ENCODE measurements at regions not wholly inside any gene's neighbourhood (a gene's known extent, or its start where the extent isn't known, plus 50 kb on each side); places are given as distances from the start of the nearest gene placed in this dataset.

DNA sequence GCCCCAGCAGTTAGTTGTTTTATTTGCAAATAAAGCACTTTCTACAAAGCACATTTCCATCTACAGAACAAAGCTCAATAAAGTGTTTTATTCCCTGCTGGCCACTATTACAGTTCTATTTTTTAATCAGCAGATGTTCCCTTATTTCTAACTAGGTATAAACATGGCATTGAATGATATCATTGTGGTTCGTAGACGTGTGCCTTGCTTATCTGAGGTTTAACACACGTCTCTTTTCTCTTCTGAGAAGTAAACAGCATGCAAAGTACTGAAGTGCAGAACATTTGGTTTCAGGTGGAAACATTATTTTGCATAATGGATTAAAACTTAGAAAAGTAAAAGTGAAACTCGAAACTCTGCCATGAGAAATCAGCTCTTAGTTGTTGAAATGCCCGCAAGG is 1989.3 kb upstream of the WWC1 start:
- TF ChIP-seq POLR2A (IDR thresholded peaks at IDR 0.05) (no peak), CTCF (IDR thresholded peaks at IDR 0.05 in 8 of 11, conservative IDR thresholded peaks at IDR 0.05 in 3 of 11) (no peak)
